CD4-positive, alpha-beta T cell treated with Interleukin-4 for 1 hour (primary cell): ENCODE measurements at regions not wholly inside any gene's neighbourhood (a gene's known extent, or its start where the extent isn't known, plus 50 kb on each side); places are given as distances from the start of the nearest gene placed in this dataset.

ENCODE experiments used
- DNase-seq, 2 donors: peaks; one replicate each; pipeline ENCODE4 v3.0.0-alpha.2; 2020 to 2022

DNA sequence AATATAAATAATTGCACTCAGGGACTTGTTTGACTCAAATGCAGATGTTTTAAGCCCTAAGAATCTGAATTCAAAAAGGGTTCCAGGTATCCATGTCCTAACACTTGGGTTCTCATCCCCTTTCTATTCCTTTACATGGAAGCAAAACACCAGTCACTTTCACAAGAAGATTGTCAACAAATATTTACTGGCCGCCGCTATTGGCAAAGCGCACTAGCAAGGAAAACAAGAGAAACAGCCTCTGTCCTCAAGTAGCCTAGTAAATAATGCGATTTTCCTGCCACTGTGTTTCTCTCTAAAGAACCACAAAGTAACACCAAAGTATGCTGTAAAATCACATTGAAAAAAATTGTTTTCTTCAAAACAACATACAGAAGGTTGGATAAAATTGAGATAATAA is 66.7 kb upstream of the EZH2 start:
- DNase-seq, result no peak

DNA sequence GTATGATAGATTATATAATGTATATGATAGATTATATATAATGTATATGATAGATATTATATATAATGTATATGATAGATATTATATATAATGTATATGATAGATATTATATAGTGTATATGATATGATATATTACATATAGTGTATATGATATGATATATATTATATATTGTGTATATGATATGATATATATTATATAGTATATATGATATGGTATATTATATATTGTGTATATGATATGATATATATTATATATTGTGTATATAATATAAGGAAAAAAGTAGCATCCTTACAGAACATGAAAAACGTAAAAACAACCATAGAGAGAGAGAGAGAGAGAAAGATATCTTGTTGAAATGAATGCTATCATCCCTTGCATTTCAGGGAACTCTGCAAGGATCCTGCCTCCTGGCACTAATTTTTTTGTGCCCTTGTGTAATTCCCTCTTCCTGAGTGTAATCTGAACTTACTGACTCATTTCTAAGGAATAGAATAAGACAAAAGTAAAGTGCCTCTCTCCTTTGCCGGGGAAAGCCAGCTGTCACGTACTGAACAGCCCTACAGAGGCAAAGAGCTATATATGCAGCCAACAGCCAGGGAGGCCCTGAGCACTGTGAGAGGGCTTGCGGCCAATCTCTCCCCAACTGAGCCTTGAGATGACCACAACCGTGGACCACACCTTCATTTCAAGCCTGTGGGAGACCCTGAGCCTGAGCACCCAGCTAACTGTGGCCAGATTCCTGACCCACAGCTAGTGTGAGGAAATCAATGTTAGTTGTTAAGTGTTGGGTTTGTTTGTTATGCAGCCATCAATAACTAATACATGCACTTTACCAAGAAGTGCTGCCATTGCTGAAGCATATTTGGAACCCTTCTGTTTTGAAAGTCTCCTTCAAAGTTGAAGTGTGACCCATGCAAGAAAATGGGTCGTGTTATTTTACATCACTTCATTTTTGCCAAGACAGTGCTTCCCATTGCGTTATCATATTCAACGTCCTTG is 61.1 kb upstream of the EZH2 start:
- DNase-seq, result no peak

DNA sequence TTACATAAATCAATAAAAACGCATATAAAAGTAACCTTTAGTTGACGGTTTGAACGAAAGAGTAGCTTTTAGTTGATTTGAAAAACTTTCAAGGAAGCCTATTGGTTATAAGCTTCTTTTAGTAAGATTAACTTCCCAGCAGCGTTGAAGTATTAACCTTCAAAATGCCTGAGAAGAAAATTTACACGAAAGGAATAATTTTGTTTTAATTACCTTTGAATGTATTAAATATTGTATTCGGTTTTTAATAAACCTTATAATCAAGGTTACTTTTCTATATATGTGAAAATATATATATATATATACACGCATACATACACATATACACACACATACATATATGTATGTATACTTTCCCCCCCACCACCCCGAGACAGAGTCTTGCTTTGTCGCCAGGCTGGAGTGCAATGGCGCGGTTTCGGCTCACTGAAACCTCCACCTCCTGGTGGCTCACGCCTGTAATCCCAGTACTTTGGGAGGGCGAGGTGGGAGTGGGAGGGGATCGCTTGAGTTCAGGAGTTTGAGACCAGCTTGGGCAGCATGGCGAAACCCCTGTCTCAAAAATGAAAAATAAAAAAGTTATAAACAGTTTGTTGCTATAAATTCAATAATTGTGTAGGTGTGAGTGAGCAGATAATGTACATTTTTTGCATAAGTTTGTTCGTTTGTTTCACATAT is 57.6 kb upstream of the EZH2 start:
- DNase-seq, result peak; percentile 73

DNA sequence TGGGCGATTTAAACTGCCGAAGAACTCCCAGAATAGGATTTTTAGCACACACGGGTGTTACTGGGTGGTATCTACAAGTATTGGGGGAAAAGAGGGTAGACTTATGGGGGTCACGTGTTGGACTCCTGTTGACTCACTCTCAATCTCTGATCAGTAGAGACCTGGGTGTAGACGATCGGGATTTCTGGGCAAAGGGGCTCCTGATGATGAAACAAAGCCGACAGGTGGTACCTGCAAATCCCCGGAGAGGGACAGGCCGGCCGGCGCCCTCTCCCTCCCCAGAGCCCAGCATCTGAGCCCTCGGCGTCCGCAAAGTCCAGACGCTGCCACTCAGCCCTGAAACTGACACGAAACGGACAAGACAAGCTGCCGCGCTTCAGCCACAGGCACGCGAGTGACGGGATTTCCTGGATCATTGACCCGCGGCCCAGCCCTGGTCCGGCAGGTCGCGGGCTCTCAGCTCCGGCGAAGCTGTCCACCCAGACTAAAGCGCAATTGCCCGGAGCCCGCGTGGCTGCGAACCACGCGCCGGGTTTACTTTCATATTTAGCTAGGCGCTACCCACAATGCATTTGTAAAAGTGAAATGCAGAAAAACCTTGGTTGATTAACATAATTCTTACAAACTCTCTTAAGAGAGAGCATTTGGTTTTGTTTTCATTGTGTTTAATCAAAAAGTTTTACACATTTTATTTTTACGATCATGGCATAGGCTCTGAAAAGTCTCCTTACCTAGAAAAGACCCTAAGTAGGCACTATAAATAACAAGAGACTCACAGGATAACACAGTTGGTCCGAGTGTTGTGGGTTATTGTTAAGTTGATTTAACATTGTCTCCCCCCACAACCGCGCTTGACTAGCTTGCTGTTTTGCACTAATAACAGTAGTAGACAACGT is 56.9 kb upstream of the EZH2 start:
- DNase-seq, result peak; percentile 76 to 84

DNA sequence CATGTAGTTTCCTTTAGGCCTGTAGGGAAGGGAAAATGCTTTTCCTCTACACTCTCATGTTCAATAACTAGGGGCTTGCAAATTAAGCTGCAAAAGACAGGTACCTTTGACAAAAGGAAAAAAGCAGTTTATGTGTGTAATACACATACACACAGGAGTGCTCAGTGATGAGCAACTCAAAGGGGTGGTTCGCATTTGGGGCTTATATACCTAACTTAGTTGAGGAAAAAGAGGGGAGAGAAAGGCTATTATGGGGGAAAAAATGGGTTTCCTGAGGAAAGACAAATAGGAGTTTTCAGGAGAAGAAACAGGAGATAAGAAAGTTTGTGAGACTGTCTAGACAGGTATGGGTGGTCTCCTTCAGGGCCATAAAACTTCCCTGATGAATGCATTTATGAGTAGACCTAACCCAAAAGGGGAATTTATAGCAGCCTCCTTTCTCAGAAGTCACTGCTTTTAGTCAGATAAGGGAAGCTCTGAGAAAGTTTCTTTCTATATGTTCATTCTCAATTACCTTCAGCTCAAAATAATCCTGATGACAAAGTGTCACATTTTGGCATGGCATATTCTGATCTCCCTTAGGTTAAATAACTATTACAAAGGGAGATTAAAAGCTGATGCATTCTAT is 55.2 kb upstream of the EZH2 start:
- DNase-seq, result no peak

DNA sequence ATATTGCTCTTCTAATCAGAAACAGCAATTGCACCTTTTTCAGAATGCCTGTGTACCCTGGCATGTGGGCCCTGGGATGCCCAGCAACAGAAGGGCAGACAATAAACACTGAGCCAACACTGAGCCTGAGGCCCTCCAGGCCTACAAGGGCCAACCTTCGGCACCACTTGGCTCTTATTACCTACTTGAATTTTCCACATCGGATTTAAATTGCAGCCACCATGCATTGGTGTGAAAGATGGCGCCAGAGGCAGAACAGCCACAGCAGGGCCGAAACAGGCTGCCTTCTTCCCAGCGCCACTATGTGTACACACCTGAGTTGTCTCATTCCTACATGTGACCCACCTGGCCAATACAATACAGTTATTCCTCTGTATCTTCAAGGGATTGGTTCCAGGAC is 51.4 kb upstream of the EZH2 start:
- no peak for DNase-seq
